ENCODE measurements at regions not wholly inside any gene's neighbourhood (a gene's known extent, or its start where the extent isn't known, plus 50 kb on each side); places are given as distances from the start of the nearest gene placed in this dataset.

- no peak overlapping the region for H3K27ac ChIP-seq
- ATAC-seq (replicated peaks in 6 of 8) = no peak
- H3K4me1 ChIP-seq (replicated peaks in 1 of 2) = peaks cover 0 to 2% of the 10 kb centered on the region in 2 donors
- in situ Hi-C loops (cut with MboI; ENCODE audit: low pct_unique_long_range_greater_than_20kb in 2 of 9, low sequenced_read_pairs in 9 of 9, unreplicated experiment in 9 of 9) = no loop called here
- WGBS, 10 experiments = 78 to 100% (median 94%) methylated on average over 1 to 2 of the region's 2 CpGs; no CpG with 5 or more reads in 3 of the 10 experiments
- no peak overlapping the region for H3K4me3 ChIP-seq
Observed at GRCh38 chr4:123813901-123814300, 417.3 kb downstream of the SPRY1 start.

- in situ Hi-C loops (cut with MboI; ENCODE audit: low pct_unique_long_range_greater_than_20kb in 2 of 9, low sequenced_read_pairs in 9 of 9, unreplicated experiment in 9 of 9) = no loop called here
- no peak for ATAC-seq (replicated peaks in 6 of 8)
- Histone ChIP-seq H3K27ac (no peak overlapping the region), H3K4me1 (replicated peaks in 1 of 2) (peaks cover 0 to 2% of the 10 kb centered on the region in 2 donors), H3K4me3 (no peak overlapping the region)
- WGBS, 10 experiments = 13 to 100% (median 52%) methylated on average over 1 to 2 of the region's 2 CpGs; no CpG with 5 or more reads in 2 of the 10 experiments
Observed at GRCh38 chr4:123816462-123816861, 419.9 kb downstream of the SPRY1 start.

DNA sequence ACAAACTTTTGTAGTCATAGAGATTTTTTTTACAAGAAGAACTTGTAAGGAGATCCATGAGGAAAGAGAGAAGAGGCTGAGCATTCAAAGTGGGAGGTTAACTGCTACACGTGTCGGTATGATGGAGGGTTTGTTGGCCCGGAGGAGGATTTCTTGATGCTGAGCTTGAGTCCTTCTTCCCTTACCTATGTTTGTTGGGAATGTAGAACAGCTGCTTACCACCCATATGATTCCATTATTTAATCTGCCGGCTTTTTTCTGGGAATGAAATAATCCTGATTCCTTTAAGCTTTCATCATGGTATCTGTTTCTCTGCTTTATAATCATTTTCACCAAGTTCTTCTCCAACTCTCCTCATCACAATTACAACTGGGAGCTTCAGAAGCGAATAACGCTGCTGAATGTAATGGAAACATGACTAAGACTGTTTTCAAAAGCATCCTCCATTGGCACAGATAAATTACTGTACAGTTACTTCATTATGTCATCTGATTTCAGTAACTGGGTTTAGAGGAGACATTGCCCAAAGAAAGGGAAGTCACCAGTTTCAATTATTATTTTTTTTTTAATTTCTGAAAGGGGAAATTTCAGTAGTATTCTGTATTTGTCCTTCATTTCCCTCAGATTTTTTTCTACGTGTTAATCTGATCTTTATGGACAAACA lies 420.6 kb downstream of the SPRY1 start:
- Histone ChIP-seq H3K4me3 (no peak overlapping the region), H3K4me1 (replicated peaks in 1 of 2) (no peaks in the 10 kb centered on the region), H3K27ac (no peak overlapping the region)
- 46 to 100% (median 91%) methylated on average over 3 to 7 of the region's 7 CpGs for WGBS, 10 experiments
- in situ Hi-C loops (cut with MboI; ENCODE audit: low pct_unique_long_range_greater_than_20kb in 2 of 9, low sequenced_read_pairs in 9 of 9, unreplicated experiment in 9 of 9) = no loop called here
- ATAC-seq (replicated peaks in 6 of 8) = no peak

DNA sequence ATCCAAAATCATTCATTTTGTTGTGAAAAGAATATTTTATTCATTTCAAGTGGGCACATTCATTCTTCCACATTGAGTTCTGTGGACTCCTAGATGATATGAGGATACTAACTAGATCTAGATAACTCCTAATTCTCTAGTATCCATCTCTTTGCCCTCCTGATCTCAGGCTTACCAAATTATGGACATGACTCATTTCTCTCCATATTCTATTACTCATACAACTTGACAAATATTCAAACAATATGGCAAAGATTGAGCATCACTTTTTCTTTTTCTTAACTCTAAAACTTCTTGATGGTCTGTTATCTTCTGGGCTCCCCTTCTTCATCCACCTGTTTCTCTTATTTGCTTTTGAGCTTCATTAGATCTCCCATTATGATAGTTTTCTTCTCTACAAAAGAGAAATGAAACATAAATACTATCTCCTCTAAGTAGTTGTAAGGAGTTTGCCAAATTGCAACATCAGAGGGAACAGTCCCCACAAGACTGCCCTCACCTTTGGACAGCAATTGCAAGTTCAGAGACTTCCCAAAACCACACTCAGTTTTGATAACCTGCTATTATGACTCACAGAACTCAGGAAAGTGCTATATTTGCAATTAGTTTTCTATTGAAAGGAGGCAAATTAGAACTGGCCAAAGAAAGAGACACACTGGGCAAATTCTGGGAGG lies 422.9 kb downstream of the SPRY1 start:
- Histone ChIP-seq H3K4me3 (no peak overlapping the region), H3K27ac (no peak overlapping the region), H3K4me1 (replicated peaks in 1 of 2) (no peaks in the 10 kb centered on the region)
- ATAC-seq (replicated peaks in 6 of 8) = peak in 2 of 8 experiments; percentile 39 to 61
- in situ Hi-C loops (cut with MboI; ENCODE audit: low pct_unique_long_range_greater_than_20kb in 2 of 9, low sequenced_read_pairs in 9 of 9, unreplicated experiment in 9 of 9) = no loop called here

DNA sequence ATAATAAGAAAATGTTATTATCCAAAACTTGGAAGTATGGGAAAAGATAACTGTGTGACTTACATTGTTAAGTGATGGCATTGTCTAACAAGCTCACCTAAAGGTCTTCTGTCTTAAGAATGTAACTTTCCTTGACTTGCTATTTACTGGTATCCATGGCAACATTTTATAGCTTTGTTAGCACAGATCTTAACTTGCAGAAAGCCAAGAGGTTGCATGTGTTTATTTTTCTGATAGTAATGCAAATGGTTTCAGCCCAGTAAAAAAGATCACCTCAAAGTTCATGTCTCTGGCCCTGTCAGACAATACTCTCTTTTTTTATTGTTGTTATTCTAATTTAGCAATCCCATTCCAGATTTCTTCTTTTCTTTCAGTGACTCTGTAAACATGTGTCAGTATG lies 425.3 kb downstream of the SPRY1 start:
- no peak overlapping the region for H3K4me3 ChIP-seq
- H3K4me1 ChIP-seq (replicated peaks in 1 of 2) = no peaks in the 10 kb centered on the region
- peak in 3 of 8 experiments; percentile 25 to 51 (median 37) for ATAC-seq (replicated peaks in 6 of 8)
- no peak overlapping the region for H3K27ac ChIP-seq
- in situ Hi-C loops (cut with MboI; ENCODE audit: low pct_unique_long_range_greater_than_20kb in 2 of 9, low sequenced_read_pairs in 9 of 9, unreplicated experiment in 9 of 9) = no loop called here

GRCh38 chr4:123822353-123822752 lies 425.8 kb downstream of the SPRY1 start:
- Histone ChIP-seq H3K4me3 (no peak overlapping the region), H3K27ac (no peak overlapping the region), H3K4me1 (replicated peaks in 1 of 2) (no peaks in the 10 kb centered on the region)
- in situ Hi-C loops (cut with MboI; ENCODE audit: low pct_unique_long_range_greater_than_20kb in 2 of 9, low sequenced_read_pairs in 9 of 9, unreplicated experiment in 9 of 9) = no loop called here
- 17 to 93% (median 83%) methylated on average over 1 to 2 of the region's 2 CpGs; no CpG with 5 or more reads in 2 of the 10 experiments for WGBS, 10 experiments
- no peak for ATAC-seq (replicated peaks in 6 of 8)

DNA sequence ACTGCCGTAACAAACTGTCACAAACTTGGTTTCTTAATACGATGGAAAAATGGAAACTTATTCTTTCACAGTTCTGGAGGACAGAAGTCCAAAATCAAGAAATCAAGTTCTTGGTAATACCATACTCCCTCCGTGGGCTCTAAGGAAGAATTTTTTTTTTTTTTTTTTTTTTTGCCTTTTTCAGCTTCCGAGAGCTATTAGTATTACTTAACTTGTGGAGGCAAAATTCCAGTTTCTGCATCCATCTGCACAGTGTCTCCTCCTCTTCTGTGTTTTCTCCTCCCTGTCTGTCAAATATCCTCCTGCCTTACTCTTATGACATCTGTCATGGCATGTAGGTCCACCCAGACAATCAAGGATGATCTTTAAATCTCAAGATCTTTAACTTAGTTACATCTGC lies 426.6 kb downstream of the SPRY1 start:
- in situ Hi-C loops (cut with MboI; ENCODE audit: low pct_unique_long_range_greater_than_20kb in 2 of 9, low sequenced_read_pairs in 9 of 9, unreplicated experiment in 9 of 9) = no loop called here
- Histone ChIP-seq H3K27ac (no peak overlapping the region), H3K4me3 (no peak overlapping the region), H3K4me1 (replicated peaks in 1 of 2) (no peaks in the 10 kb centered on the region)
- no peak for ATAC-seq (replicated peaks in 6 of 8)
- 34 to 100% (median 93%) methylated on average over 1 to 4 of the region's 4 CpGs for WGBS, 10 experiments

- H3K4me3 ChIP-seq = no peak overlapping the region
- no peak overlapping the region for H3K27ac ChIP-seq
- WGBS, 10 experiments = 75 to 100% (median 100%) methylated on average over 1 of the region's 1 CpG; no CpG with 5 or more reads in 1 of the 10 experiments
- no peaks in the 10 kb centered on the region for H3K4me1 ChIP-seq (replicated peaks in 1 of 2)
- no peak for ATAC-seq (replicated peaks in 6 of 8)
- in situ Hi-C loops (cut with MboI; ENCODE audit: low pct_unique_long_range_greater_than_20kb in 2 of 9, low sequenced_read_pairs in 9 of 9, unreplicated experiment in 9 of 9) = no loop called here
Observed at GRCh38 chr4:123824524-123824923, 427.9 kb downstream of the SPRY1 start.

GRCh38 chr4:123825596-123826291 lies 429.1 kb downstream of the SPRY1 start:
- Histone ChIP-seq H3K4me3 (no peak overlapping the region), H3K4me1 (replicated peaks in 1 of 2) (peaks cover under 1 to 3% of the 10 kb centered on the region in 2 donors), H3K27ac (no peak overlapping the region)
- in situ Hi-C loops (cut with MboI; ENCODE audit: low pct_unique_long_range_greater_than_20kb in 2 of 9, low sequenced_read_pairs in 9 of 9, unreplicated experiment in 9 of 9) = no loop called here
- 0 to 100% (median 57%) methylated on average over 1 of the region's 1 CpG; no CpG with 5 or more reads in 6 of the 10 experiments for WGBS, 10 experiments
- ATAC-seq (replicated peaks in 6 of 8) = no peak

- WGBS, 10 experiments = 67 to 100% (median 92%) methylated on average over 1 to 2 of the region's 2 CpGs; no CpG with 5 or more reads in 4 of the 10 experiments
- in situ Hi-C loops (cut with MboI; ENCODE audit: low pct_unique_long_range_greater_than_20kb in 2 of 9, low sequenced_read_pairs in 9 of 9, unreplicated experiment in 9 of 9) = no loop called here
- no peak overlapping the region for H3K27ac ChIP-seq
- H3K4me3 ChIP-seq = no peak overlapping the region
- peaks cover 6 to 7% of the 10 kb centered on the region in 2 donors for H3K4me1 ChIP-seq (replicated peaks in 1 of 2)
- ATAC-seq (replicated peaks in 6 of 8) = no peak
Observed at GRCh38 chr4:123826896-123827295, 430.3 kb downstream of the SPRY1 start.

DNA sequence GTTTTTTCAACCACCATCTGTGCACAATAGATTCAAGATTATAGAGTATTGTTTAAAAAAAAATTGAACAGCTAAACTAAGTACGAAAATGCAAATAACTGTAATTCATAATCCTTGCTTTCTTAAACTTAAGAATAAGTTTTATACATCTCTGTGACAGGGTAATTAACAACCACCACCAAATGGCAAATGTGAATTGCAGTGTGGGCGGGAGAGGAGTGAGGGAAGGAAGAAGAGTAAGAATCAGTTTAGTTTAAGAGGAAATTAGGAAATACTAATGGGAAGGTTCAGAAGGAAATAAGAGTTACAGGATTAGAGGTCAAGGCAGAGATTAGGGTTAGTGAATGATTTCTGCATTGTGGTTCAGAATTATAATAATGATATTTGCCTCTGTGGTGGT lies 430.9 kb downstream of the SPRY1 start:
- H3K27ac ChIP-seq = no peak overlapping the region
- ATAC-seq (replicated peaks in 6 of 8) = no peak
- in situ Hi-C loops (cut with MboI; ENCODE audit: low pct_unique_long_range_greater_than_20kb in 2 of 9, low sequenced_read_pairs in 9 of 9, unreplicated experiment in 9 of 9) = no loop called here
- H3K4me1 ChIP-seq (replicated peaks in 1 of 2) = peaks cover 6 to 7% of the 10 kb centered on the region in 2 donors
- H3K4me3 ChIP-seq = no peak overlapping the region
- WGBS, 10 experiments = 73 to 100% (median 86%) methylated on average over 2 of the region's 2 CpGs

DNA sequence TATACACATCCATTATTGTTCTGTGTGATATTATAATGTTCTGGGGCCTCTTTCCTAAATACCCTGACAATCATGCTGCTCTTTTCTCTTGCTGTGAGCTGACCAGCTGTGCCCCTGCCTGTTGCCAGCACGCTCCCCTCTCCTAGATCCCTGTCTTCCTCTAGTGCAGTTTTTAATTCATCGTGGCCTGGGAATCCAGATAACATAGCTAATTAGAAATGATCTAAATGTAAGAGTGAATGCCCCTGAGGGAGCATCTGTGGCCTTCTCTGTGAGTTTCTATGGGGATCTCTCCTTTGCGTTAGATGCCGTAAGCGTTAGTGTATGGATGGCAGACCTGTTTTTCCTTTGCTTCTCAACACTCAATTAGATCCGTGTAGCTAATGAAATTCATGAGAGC lies 434.3 kb downstream of the SPRY1 start:
- Histone ChIP-seq H3K4me3 (no peak overlapping the region), H3K4me1 (replicated peaks in 1 of 2) (peaks cover 6 to 15% of the 10 kb centered on the region in 2 donors), H3K27ac (peak overlapping the region in 1 of 2 donors; percentile 28)
- in situ Hi-C loops (cut with MboI; ENCODE audit: low pct_unique_long_range_greater_than_20kb in 2 of 9, low sequenced_read_pairs in 9 of 9, unreplicated experiment in 9 of 9) = no loop called here
- WGBS, 10 experiments = 20 to 90% (median 55%) methylated on average over 1 to 6 of the region's 6 CpGs; no CpG with 5 or more reads in 1 of the 10 experiments
- peak in 5 of 8 experiments; percentile 69 to 84 (median 76) for ATAC-seq (replicated peaks in 6 of 8)

Measured in motor neuron (in vitro differentiated cells).